GM23338 (cell line): ENCODE measurements at regions not wholly inside any gene's neighbourhood (a gene's known extent, or its start where the extent isn't known, plus 50 kb on each side); places are given as distances from the start of the nearest gene placed in this dataset.

Experiments used
- ATAC-seq: fragments of 200-7000 bp; cut with Tn5 transposase; 3 replicates; pipeline ENCODE4 v1.9.1; 2020
- DNase-seq: peaks from one replicate; pipeline ENCODE4 v3.0.0-alpha.2; 2015; ENCODE audit warnings: low spot score
- H2AFZ ChIP-seq: fragments of 200-600 bp; sonication (generic); 2 replicates; pipeline ENCODE4 v1.8.0; 2016; ENCODE audit warnings: antibody characterized with exemption, mild to moderate bottlenecking, moderate library complexity
- H3F3A ChIP-seq: fragments of 200-600 bp; sonication (generic); replicated peaks from 2 replicates; pipeline ENCODE4 v1.8.0; 2017; ENCODE audit warnings: antibody characterized with exemption, mixed run types, low read depth
- H3K27ac ChIP-seq: fragments of 200-600 bp; sonication (generic); 2 replicates; pipeline ENCODE4 v1.6.1; 2016; ENCODE audit warnings: low read depth
- H3K27me3 ChIP-seq: fragments of 200-600 bp; sonication (generic); 2 replicates; pipeline ENCODE4 v1.8.0; 2016; ENCODE audit warnings: mild to moderate bottlenecking, mixed run types, moderate library complexity; ENCODE audit not compliant: insufficient read depth
- H3K36me3 ChIP-seq: fragments of 200-600 bp; sonication (generic); 2 replicates; pipeline ENCODE4 v1.8.0; 2016; ENCODE audit warnings: mild to moderate bottlenecking; ENCODE audit not compliant: insufficient read depth
- H3K4me1 ChIP-seq: fragments of 200-600 bp; sonication (generic); 2 replicates; pipeline ENCODE4 v1.8.0; 2016; ENCODE audit warnings: mild to moderate bottlenecking, moderate library complexity; ENCODE audit not compliant: insufficient read depth
- H3K4me2 ChIP-seq: fragments of 200-600 bp; sonication (generic); 2 replicates; pipeline ENCODE4 v1.7.1; 2017; ENCODE audit warnings: mixed run types
- H3K4me3 ChIP-seq: fragments of 200-600 bp; sonication (generic); 2 replicates; pipeline ENCODE4 v1.6.1; 2016; ENCODE audit warnings: mixed run types
- H3K79me2 ChIP-seq: fragments of 200-600 bp; sonication (generic); replicated peaks from 2 replicates; pipeline ENCODE4 v1.8.0; 2017; ENCODE audit warnings: mild to moderate bottlenecking; ENCODE audit not compliant: insufficient read depth
- H3K9me2 ChIP-seq: fragments of 200-600 bp; sonication (generic); 2 replicates; pipeline ENCODE4 v1.8.0; 2017; ENCODE audit not compliant: insufficient read depth
- H4K20me1 ChIP-seq: fragments of 200-600 bp; sonication (generic); replicated peaks from 2 replicates; pipeline ENCODE4 v1.8.0; 2017; ENCODE audit warnings: mild to moderate bottlenecking; ENCODE audit not compliant: insufficient read depth
- H3K27ac Mint-ChIP-seq: 2 replicates; pipeline ENCODE4 v1.8.0; 2020; ENCODE audit warnings: inconsistent platforms, mild to moderate bottlenecking, moderate library complexity, mixed read lengths
- H3K27me3 Mint-ChIP-seq: 3 replicates; pipeline ENCODE4 v1.8.0; 2022; ENCODE audit warnings: low read depth, mild to moderate bottlenecking, moderate library complexity, mixed read lengths, inconsistent platforms; ENCODE audit not compliant: insufficient read depth, poor library complexity
- H3K36me3 Mint-ChIP-seq: 3 replicates; pipeline ENCODE4 v1.8.0; 2021; ENCODE audit warnings: low read depth, mild to moderate bottlenecking, inconsistent platforms, moderate library complexity, mixed read lengths
- H3K4me1 Mint-ChIP-seq: 3 replicates; pipeline ENCODE4 v1.8.0; 2020; ENCODE audit warnings: mild to moderate bottlenecking, inconsistent platforms, mixed read lengths
- H3K4me3 Mint-ChIP-seq: 3 replicates; pipeline ENCODE4 v1.8.0; 2021; ENCODE audit warnings: moderate library complexity, mild to moderate bottlenecking, inconsistent platforms, mixed read lengths
- H3K9me3 Mint-ChIP-seq: 3 replicates; pipeline ENCODE4 v1.8.0; 2020; ENCODE audit warnings: moderate library complexity, mild to moderate bottlenecking, inconsistent platforms, mixed read lengths
- EZH2 ChIP-seq: fragments of 200-600 bp; sonication (generic); IDR thresholded peaks from one replicate; pipeline ENCODE4 v1.8.0; 2017; ENCODE audit warnings: antibody characterized with exemption, mild to moderate bottlenecking, low read depth; ENCODE audit not compliant: unreplicated experiment
- REST ChIP-seq: IDR thresholded peaks from one replicate; pipeline ENCODE4 v1.6.1; 2018; ENCODE audit warnings: antibody characterized with exemption; ENCODE audit not compliant: unreplicated experiment
- ZNF331 ChIP-seq: fragments of 250-450 bp; sonication (Bioruptor Pico); IDR thresholded peaks from 2 replicates; pipeline ENCODE4 v1.5.0; 2020; ENCODE audit warnings: low read depth, mild to moderate bottlenecking, moderate library complexity
- TF ChIP-seq, protein P1 (sequence below), 2 experiments: fragments of 200-600 bp in 1 of 2; sonication (generic) in 1 of 2; conservative IDR thresholded peaks; 2 replicates each; pipeline versions ENCODE4 v1.5.1 to v1.6.1; 2016 to 2017; ENCODE audit warnings: antibody characterized with exemption in 2 of 2, low read depth in 2 of 2, mild to moderate bottlenecking in 2 of 2, moderate library complexity in 1 of 2
- TF ChIP-seq, protein P2 (sequence below): fragments of 250-450 bp; sonication (Bioruptor Pico); IDR thresholded peaks from 2 replicates; pipeline ENCODE4 v1.5.0; 2020; ENCODE audit warnings: mild to moderate bottlenecking, moderate library complexity

DNA sequence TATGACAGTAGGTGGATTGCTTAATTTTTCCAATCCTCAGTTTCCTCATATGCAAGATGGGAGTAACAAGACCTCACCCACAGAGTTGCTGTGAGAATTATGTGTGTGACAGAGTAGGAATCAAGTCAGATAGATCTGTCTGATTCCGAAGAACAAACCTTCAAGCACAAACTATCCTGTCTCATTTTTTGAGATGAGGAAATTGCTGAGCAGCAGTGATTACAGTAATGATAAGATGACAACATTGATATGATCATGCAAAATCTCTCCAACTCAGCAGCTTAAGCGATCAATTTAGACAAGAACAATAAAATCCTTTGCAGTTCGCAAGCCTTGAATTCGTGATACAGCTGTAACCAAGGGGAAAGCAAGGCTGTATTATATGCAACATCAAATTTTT, 474.1 kb downstream of the OMA1 start:
- no peak overlapping the region for H3K4me3 Mint-ChIP-seq
- DNase-seq (no peak), ATAC-seq (no peak)
- no peak overlapping the region for H3K27ac ChIP-seq
- no peaks in the 10 kb centered on the region for H3K4me1 Mint-ChIP-seq
- H3K9me3 Mint-ChIP-seq = no peaks in the 10 kb centered on the region
- no peaks in the 10 kb centered on the region for H3K36me3 Mint-ChIP-seq
- no peak overlapping the region for H2AFZ ChIP-seq
- H3K27me3 ChIP-seq = no peaks in the 10 kb centered on the region
- no peak overlapping the region for H3K4me2 ChIP-seq
- no peaks in the 10 kb centered on the region for H3K4me1 ChIP-seq
- TF ChIP-seq EZH2 (no peak), REST (no peak), ZNF331 (CRISPR knock-in tag) (no peak)
- TF ChIP-seq, protein P1, sequence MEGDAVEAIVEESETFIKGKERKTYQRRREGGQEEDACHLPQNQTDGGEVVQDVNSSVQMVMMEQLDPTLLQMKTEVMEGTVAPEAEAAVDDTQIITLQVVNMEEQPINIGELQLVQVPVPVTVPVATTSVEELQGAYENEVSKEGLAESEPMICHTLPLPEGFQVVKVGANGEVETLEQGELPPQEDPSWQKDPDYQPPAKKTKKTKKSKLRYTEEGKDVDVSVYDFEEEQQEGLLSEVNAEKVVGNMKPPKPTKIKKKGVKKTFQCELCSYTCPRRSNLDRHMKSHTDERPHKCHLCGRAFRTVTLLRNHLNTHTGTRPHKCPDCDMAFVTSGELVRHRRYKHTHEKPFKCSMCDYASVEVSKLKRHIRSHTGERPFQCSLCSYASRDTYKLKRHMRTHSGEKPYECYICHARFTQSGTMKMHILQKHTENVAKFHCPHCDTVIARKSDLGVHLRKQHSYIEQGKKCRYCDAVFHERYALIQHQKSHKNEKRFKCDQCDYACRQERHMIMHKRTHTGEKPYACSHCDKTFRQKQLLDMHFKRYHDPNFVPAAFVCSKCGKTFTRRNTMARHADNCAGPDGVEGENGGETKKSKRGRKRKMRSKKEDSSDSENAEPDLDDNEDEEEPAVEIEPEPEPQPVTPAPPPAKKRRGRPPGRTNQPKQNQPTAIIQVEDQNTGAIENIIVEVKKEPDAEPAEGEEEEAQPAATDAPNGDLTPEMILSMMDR (conservative IDR thresholded peaks at IDR 0.05; ENCODE audit: low read depth in 2 of 2) = no peak
- TF ChIP-seq, protein P2, sequence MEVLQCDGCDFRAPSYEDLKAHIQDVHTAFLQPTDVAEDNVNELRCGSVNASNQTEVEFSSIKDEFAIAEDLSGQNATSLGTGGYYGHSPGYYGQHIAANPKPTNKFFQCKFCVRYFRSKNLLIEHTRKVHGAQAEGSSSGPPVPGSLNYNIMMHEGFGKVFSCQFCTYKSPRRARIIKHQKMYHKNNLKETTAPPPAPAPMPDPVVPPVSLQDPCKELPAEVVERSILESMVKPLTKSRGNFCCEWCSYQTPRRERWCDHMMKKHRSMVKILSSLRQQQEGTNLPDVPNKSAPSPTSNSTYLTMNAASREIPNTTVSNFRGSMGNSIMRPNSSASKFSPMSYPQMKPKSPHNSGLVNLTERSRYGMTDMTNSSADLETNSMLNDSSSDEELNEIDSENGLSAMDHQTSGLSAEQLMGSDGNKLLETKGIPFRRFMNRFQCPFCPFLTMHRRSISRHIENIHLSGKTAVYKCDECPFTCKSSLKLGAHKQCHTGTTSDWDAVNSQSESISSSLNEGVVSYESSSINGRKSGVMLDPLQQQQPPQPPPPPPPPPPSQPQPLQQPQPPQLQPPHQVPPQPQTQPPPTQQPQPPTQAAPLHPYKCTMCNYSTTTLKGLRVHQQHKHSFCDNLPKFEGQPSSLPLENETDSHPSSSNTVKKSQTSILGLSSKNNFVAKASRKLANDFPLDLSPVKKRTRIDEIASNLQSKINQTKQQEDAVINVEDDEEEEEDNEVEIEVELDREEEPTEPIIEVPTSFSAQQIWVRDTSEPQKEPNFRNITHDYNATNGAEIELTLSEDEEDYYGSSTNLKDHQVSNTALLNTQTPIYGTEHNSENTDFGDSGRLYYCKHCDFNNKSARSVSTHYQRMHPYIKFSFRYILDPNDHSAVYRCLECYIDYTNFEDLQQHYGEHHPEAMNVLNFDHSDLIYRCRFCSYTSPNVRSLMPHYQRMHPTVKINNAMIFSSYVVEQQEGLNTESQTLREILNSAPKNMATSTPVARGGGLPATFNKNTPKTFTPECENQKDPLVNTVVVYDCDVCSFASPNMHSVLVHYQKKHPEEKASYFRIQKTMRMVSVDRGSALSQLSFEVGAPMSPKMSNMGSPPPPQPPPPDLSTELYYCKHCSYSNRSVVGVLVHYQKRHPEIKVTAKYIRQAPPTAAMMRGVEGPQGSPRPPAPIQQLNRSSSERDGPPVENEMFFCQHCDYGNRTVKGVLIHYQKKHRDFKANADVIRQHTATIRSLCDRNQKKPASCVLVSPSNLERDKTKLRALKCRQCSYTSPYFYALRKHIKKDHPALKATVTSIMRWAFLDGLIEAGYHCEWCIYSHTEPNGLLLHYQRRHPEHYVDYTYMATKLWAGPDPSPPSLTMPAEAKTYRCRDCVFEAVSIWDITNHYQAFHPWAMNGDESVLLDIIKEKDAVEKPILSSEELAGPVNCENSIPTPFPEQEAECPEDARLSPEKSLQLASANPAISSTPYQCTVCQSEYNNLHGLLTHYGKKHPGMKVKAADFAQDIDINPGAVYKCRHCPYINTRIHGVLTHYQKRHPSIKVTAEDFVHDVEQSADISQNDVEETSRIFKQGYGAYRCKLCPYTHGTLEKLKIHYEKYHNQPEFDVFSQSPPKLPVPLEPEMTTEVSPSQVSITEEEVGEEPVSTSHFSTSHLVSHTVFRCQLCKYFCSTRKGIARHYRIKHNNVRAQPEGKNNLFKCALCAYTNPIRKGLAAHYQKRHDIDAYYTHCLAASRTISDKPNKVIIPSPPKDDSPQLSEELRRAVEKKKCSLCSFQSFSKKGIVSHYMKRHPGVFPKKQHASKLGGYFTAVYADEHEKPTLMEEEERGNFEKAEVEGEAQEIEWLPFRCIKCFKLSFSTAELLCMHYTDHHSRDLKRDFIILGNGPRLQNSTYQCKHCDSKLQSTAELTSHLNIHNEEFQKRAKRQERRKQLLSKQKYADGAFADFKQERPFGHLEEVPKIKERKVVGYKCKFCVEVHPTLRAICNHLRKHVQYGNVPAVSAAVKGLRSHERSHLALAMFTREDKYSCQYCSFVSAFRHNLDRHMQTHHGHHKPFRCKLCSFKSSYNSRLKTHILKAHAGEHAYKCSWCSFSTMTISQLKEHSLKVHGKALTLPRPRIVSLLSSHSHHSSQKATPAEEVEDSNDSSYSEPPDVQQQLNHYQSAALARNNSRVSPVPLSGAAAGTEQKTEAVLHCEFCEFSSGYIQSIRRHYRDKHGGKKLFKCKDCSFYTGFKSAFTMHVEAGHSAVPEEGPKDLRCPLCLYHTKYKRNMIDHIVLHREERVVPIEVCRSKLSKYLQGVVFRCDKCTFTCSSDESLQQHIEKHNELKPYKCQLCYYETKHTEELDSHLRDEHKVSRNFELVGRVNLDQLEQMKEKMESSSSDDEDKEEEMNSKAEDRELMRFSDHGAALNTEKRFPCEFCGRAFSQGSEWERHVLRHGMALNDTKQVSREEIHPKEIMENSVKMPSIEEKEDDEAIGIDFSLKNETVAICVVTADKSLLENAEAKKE (CRISPR knock-in tag) = no peak
- H3K27ac Mint-ChIP-seq = no peak overlapping the region
- H3F3A ChIP-seq = no peaks in the 10 kb centered on the region
- no peaks in the 10 kb centered on the region for H3K79me2 ChIP-seq
- no peaks in the 10 kb centered on the region for H4K20me1 ChIP-seq
- H3K4me3 ChIP-seq = no peak overlapping the region
- no peaks in the 10 kb centered on the region for H3K36me3 ChIP-seq
- H3K9me2 ChIP-seq = 0 out of 2 replicates have a peak, but pooled peaks cover 7% of the 10 kb centered on the region
- H3K27me3 Mint-ChIP-seq = peaks cover 2% of the 10 kb centered on the region
